ENCODE measurements at regions not wholly inside any gene's neighbourhood (a gene's known extent, or its start where the extent isn't known, plus 50 kb on each side); places are given as distances from the start of the nearest gene placed in this dataset.

DNA sequence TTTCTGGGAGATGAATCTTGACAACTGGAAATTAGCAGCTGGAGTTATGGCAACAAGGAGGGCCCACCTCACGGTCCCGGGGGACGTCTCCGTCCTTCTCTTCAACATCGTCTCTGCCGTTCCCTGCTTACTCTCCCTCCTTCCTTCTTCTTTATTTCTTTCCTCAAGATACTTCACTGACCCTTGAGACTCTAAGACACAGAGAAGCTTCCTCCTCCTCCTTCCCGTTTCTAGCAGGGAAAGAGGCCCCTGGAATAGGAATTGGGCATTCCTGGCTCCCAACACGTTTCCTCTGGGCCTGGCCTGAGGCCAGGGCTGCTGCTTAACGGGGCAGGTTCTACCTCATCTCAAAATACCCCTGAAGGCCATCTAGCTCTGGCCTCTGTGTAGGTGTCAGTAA lies 189.9 kb upstream of the GMDS start:
- DNase-seq (ENCODE audit: low read depth) = no peak
- TF ChIP-seq, protein P1, sequence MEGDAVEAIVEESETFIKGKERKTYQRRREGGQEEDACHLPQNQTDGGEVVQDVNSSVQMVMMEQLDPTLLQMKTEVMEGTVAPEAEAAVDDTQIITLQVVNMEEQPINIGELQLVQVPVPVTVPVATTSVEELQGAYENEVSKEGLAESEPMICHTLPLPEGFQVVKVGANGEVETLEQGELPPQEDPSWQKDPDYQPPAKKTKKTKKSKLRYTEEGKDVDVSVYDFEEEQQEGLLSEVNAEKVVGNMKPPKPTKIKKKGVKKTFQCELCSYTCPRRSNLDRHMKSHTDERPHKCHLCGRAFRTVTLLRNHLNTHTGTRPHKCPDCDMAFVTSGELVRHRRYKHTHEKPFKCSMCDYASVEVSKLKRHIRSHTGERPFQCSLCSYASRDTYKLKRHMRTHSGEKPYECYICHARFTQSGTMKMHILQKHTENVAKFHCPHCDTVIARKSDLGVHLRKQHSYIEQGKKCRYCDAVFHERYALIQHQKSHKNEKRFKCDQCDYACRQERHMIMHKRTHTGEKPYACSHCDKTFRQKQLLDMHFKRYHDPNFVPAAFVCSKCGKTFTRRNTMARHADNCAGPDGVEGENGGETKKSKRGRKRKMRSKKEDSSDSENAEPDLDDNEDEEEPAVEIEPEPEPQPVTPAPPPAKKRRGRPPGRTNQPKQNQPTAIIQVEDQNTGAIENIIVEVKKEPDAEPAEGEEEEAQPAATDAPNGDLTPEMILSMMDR (IDR thresholded peaks at IDR 0.05; ENCODE audit: insufficient read depth, low read depth, low read length, missing control alignments) = no peak
- no peak overlapping the region for H3K4me3 ChIP-seq (ENCODE audit: low read length)

DNA sequence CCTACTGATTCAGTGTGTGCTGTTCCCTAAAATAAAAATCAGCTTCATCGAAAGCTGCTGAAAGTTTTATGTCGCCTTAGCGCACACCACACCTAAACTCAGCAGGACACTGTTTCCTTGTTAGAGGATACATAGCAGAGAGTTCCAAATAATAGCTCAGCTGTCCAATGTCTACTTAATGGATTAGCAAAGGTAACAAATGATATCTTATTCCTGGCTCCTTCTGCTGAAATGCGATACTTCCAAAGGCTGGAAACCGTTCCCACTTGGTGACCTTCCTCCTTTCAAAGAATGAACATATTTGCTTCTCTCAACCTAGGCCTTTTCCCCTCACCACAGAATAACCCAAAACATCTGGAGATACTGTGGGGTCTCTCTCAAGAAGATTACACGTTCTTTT lies 189.5 kb upstream of the GMDS start:
- no peak for DNase-seq (ENCODE audit: low read depth)
- TF ChIP-seq, protein P1 (IDR thresholded peaks at IDR 0.05; ENCODE audit: insufficient read depth, low read depth, low read length, missing control alignments) = no peak
- H3K4me3 ChIP-seq (ENCODE audit: low read length) = no peak overlapping the region

DNA sequence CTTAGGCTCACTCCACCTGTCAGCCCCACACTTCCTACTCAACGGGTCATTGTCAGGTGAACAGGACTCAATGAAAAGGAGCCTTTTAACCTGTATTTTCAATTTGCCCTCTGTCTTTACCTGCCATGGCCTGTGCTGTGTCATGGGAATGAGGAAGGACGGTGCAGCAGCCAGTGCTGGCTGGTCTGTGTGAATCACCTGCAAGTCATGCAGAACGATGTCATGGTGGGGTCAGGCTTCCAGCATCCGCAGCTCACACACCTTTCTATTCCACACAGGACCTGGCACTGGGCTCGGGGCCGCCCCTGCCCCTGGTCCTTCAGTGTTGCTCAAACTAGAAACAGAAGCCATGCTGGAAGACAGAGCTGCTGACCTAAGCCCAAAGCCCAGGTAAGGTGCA lies 188.7 kb upstream of the GMDS start:
- no peak overlapping the region for H3K4me3 ChIP-seq (ENCODE audit: low read length)
- TF ChIP-seq, protein P1 (IDR thresholded peaks at IDR 0.05; ENCODE audit: insufficient read depth, low read depth, low read length, missing control alignments) = no peak
- peak; percentile 92 for DNase-seq (ENCODE audit: low read depth)

DNA sequence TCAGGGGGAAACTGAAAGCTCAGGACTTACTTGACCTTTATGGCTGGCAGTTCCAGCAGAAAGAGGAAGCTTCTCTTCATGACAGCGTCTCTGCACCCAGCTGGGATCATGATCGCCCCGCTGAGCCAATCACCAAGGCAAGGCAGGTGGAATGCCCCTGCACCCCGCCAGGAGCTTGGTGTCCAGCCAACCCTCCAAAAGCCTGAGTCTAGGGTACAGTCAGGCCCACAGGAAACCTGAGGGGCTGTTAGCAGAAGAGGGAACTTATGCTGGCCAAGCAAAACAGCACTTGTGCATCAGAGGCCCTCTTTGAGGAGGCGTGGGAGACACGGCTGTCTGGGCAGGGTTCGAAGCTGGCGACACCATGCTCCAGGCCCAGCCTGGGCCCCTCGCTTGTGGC lies 188.3 kb upstream of the GMDS start:
- TF ChIP-seq, protein P1 (IDR thresholded peaks at IDR 0.05; ENCODE audit: insufficient read depth, low read depth, low read length, missing control alignments) = no peak
- H3K4me3 ChIP-seq (ENCODE audit: low read length) = no peak overlapping the region
- no peak for DNase-seq (ENCODE audit: low read depth)

DNA sequence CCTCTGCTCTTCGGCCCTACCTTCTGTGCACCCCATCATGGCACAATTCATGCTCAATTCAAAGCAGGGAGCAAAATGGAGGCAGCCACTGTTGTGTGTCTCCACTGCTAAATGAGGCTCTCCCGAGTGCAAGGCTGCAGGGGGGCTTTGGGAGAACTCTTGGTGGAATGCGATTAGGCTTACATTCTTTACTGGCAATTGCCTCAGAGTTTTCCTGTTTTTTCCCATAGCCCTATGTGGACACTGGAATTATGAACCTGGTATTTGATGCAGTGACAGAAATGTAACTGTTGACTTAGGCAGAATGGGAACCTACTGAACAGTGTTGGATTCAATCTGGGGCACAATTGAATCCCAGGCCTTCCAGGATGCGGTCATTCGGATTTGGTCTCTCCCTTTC lies 187.9 kb upstream of the GMDS start:
- TF ChIP-seq, protein P1 (IDR thresholded peaks at IDR 0.05; ENCODE audit: insufficient read depth, low read depth, low read length, missing control alignments) = no peak
- no peak for DNase-seq (ENCODE audit: low read depth)
- H3K4me3 ChIP-seq (ENCODE audit: low read length) = no peak overlapping the region

DNA sequence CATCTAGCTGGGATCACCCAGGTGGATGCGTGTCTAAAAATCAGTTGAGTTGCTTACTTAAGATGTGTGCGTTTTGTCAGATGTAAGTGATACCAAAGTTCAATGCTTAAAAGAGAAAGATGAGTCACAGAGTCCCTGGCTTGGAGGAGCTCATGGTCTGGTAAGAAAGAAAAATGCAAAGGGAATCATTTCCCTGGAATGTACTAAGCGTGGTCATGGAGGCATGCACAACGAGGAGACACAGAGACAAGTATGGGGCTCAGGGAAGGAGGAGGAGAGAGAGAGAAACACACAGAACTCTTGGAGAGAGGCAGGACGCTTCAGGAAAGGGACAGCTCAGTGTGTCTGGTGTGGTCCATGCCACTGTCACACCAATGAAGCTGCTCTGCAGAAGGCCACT lies 186.9 kb upstream of the GMDS start:
- peak; percentile 93 for DNase-seq (ENCODE audit: low read depth)
- TF ChIP-seq, protein P1 (IDR thresholded peaks at IDR 0.05; ENCODE audit: insufficient read depth, low read depth, low read length, missing control alignments) = no peak
- H3K4me3 ChIP-seq (ENCODE audit: low read length) = no peak overlapping the region

DNA sequence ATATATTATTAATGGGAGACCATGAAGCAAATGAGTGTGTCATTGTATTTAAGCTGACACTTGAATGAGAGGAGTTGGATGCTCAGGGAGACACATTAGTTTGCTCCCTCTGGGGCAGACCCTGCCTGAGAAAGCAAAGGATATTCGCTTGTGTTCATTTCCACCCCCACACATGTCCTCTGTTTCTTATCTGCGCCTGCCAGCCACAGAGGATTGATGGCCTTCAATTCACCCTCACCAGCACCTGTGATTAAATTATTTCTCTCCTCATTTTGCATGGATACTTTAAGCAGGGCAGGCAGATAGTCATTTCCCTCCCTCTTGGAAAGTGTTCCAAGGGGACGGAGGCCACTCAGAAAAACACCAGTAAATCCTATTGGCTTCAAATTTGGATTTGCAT lies 185.2 kb upstream of the GMDS start:
- TF ChIP-seq, protein P1 (IDR thresholded peaks at IDR 0.05; ENCODE audit: insufficient read depth, low read depth, low read length, missing control alignments) = no peak
- DNase-seq (ENCODE audit: low read depth) = no peak
- H3K4me3 ChIP-seq (ENCODE audit: low read length) = no peak overlapping the region

Measured in epithelial cell of esophagus (primary cell).